Thoracic aorta (tissue), 2 donors: ENCODE measurements at regions not wholly inside any gene's neighbourhood (a gene's known extent, or its start where the extent isn't known, plus 50 kb on each side); places are given as distances from the start of the nearest gene placed in this dataset.

Experiments used
- ATAC-seq: fragments of 150-250 bp; one replicate; pipeline ENCODE4 v1.8.0; 2017; ENCODE audit warnings: low read depth; ENCODE audit not compliant: insufficient number of reproducible peaks, low FRiP score
- DNase-seq: peaks from one replicate; pipeline ENCODE4 v3.0.0-alpha.2; 2020; ENCODE audit warnings: low spot score
- H3K27ac ChIP-seq, 2 donors: fragments of 200-600 bp; sonication (generic); 1 replicate in 1 of 2; 2 replicates in 1 of 2; pipeline ENCODE4 v1.5.1; 2016; ENCODE audit warnings: mild to moderate bottlenecking in 2 of 2, moderate library complexity in 2 of 2
- H3K27me3 ChIP-seq: fragments of 200-600 bp; sonication (generic); replicated peaks from 2 replicates; pipeline ENCODE4 v1.6.0; 2016; ENCODE audit warnings: mild to moderate bottlenecking; ENCODE audit not compliant: insufficient read depth
- H3K36me3 ChIP-seq: fragments of 200-600 bp; sonication (generic); one replicate; pipeline ENCODE4 v1.5.1; 2016
- H3K4me1 ChIP-seq, 2 donors: fragments of 200-600 bp; sonication (generic); 1 replicate in 1 of 2; 2 replicates in 1 of 2; pipeline versions ENCODE4 v1.5.1 to v1.6.0; 2016; ENCODE audit warnings: low read depth in 2 of 2, mild to moderate bottlenecking in 1 of 2; ENCODE audit not compliant: control insufficient read depth in 1 of 2
- H3K4me3 ChIP-seq: fragments of 200-600 bp; sonication (generic); 2 replicates; pipeline ENCODE4 v1.5.1; 2016; ENCODE audit warnings: mild to moderate bottlenecking
- H3K9me3 ChIP-seq: fragments of 200-600 bp; sonication (generic); 2 replicates; pipeline ENCODE4 v1.5.1; 2016
- CTCF ChIP-seq: fragments of 200-600 bp; sonication (generic); IDR thresholded peaks from one replicate; pipeline ENCODE4 v1.5.1; 2019; ENCODE audit warnings: antibody characterized with exemption

- Histone ChIP-seq H3K9me3 (no peaks in the 10 kb centered on the region), H3K36me3 (no peaks in the 10 kb centered on the region), H3K27ac (no peak overlapping the region), H3K4me3 (no peak overlapping the region), H3K27me3 (no peaks in the 10 kb centered on the region), H3K4me1 (no peaks in the 10 kb centered on the region)
- TF ChIP-seq CTCF: no peak
- DNase-seq (no peak), ATAC-seq (no peak)
These were observed 196.7 kb downstream of the HGF start for GRCh38 chr7:81573128-81573527.

GRCh38 chr7:81562581-81562980, 207.3 kb downstream of the HGF start:
- H3K36me3 ChIP-seq: no peaks in the 10 kb centered on the region
- H3K27me3 ChIP-seq: no peaks in the 10 kb centered on the region
- H3K27ac ChIP-seq: no peak overlapping the region
- DNase-seq (no peak), ATAC-seq (no peak)
- H3K4me3 ChIP-seq: no peak overlapping the region
- H3K4me1 ChIP-seq: no peaks in the 10 kb centered on the region
- TF ChIP-seq CTCF: no peak
- H3K9me3 ChIP-seq: no peaks in the 10 kb centered on the region

GRCh38 chr7:81560708-81561107, 209.1 kb downstream of the HGF start:
- H3K36me3 ChIP-seq: no peaks in the 10 kb centered on the region
- H3K4me3 ChIP-seq: no peak overlapping the region
- ATAC-seq (no peak), DNase-seq (no peak)
- H3K27me3 ChIP-seq: no peaks in the 10 kb centered on the region
- no peaks in the 10 kb centered on the region for H3K9me3 ChIP-seq
- H3K27ac ChIP-seq: no peak overlapping the region
- TF ChIP-seq CTCF: no peak
- H3K4me1 ChIP-seq: no peaks in the 10 kb centered on the region

GRCh38 chr7:81549484-81550016, 220.3 kb downstream of the HGF start:
- H3K9me3 ChIP-seq: peaks cover 3% of the 10 kb centered on the region
- no peaks in the 10 kb centered on the region for H3K36me3 ChIP-seq
- no peak for TF ChIP-seq CTCF
- ATAC-seq (no peak), DNase-seq (no peak)
- no peaks in the 10 kb centered on the region for H3K4me1 ChIP-seq
- H3K27me3 ChIP-seq: no peaks in the 10 kb centered on the region
- H3K4me3 ChIP-seq: no peak overlapping the region
- H3K27ac ChIP-seq: no peak overlapping the region

- Histone ChIP-seq H3K4me3 (no peak overlapping the region), H3K27me3 (no peaks in the 10 kb centered on the region), H3K36me3 (no peaks in the 10 kb centered on the region), H3K27ac (no peak overlapping the region), H3K9me3 (no peaks in the 10 kb centered on the region), H3K4me1 (no peaks in the 10 kb centered on the region)
- DNase-seq (no peak), ATAC-seq (no peak)
- TF ChIP-seq CTCF: no peak
These were observed 234.9 kb downstream of the HGF start for GRCh38 chr7:81534996-81535395.
